Skeletal muscle satellite cell (primary cell): ENCODE measurements at regions not wholly inside any gene's neighbourhood (a gene's known extent, or its start where the extent isn't known, plus 50 kb on each side); places are given as distances from the start of the nearest gene placed in this dataset.

Source experiments
- H3K27me3 ChIP-seq: 2 replicates; pipeline ENCODE4 v1.7.0; 2013; ENCODE audit warnings: low read length; ENCODE audit not compliant: control insufficient read depth, insufficient read depth
- H3K36me3 ChIP-seq: 2 replicates; pipeline ENCODE4 v1.7.0; 2013; ENCODE audit warnings: mild to moderate bottlenecking, control low read depth, low read length; ENCODE audit not compliant: insufficient read depth
- H3K4me1 ChIP-seq: 2 replicates; pipeline ENCODE4 v1.7.0; 2013; ENCODE audit warnings: low read length; ENCODE audit not compliant: control insufficient read depth, insufficient read depth
- H3K4me2 ChIP-seq: 2 replicates; pipeline ENCODE4 v1.7.0; 2013; ENCODE audit warnings: mild to moderate bottlenecking, low read length
- H3K4me3 ChIP-seq: 2 replicates; pipeline ENCODE4 v1.7.0; 2013; ENCODE audit warnings: low read length
- H3K9ac ChIP-seq: 2 replicates; pipeline ENCODE4 v1.7.0; 2013; ENCODE audit warnings: mild to moderate bottlenecking, low read depth, low read length, moderate library complexity
- H3K9me3 ChIP-seq: replicated peaks from 2 replicates; pipeline ENCODE4 v1.7.0; 2013; ENCODE audit warnings: mild to moderate bottlenecking, control low read depth, low read length

- no peak overlapping the region for H3K4me3 ChIP-seq
- H3K4me2 ChIP-seq, result no peak overlapping the region
- H3K9ac ChIP-seq, result no peak overlapping the region
- peaks cover 3% of the 10 kb centered on the region for H3K9me3 ChIP-seq
- H3K4me1 ChIP-seq, result peaks cover 8% of the 10 kb centered on the region
- no peaks in the 10 kb centered on the region for H3K27me3 ChIP-seq
- H3K36me3 ChIP-seq, result no peaks in the 10 kb centered on the region
These were observed 363.0 kb downstream of the DDX10 start for GRCh38 chr11:109027851-109028250.

- H3K9me3 ChIP-seq, result no peaks in the 10 kb centered on the region
These were observed 365.1 kb downstream of the DDX10 start for GRCh38 chr11:109029927-109030326.

GRCh38 chr11:109033627-109034338 lies 368.9 kb downstream of the DDX10 start:
- peaks cover 33% of the 10 kb centered on the region for H3K4me1 ChIP-seq
- no peaks in the 10 kb centered on the region for H3K36me3 ChIP-seq
- no peaks in the 10 kb centered on the region for H3K27me3 ChIP-seq
- H3K9ac ChIP-seq, result no peak overlapping the region
- peak overlapping the region; percentile 13 for H3K4me3 ChIP-seq
- H3K4me2 ChIP-seq, result peak overlapping the region; percentile 43
- no peaks in the 10 kb centered on the region for H3K9me3 ChIP-seq

More at GRCh38 chr11:109029927-109030326, 365.1 kb downstream of the DDX10 start:
- Histone ChIP-seq H3K27me3 (no peaks in the 10 kb centered on the region), H3K4me2 (no peak overlapping the region), H3K4me1 (peaks cover 25% of the 10 kb centered on the region), H3K9ac (no peak overlapping the region), H3K4me3 (no peak overlapping the region), H3K36me3 (no peaks in the 10 kb centered on the region)

- H3K4me3 ChIP-seq, result peak overlapping the region; percentile 13
- peaks cover 38% of the 10 kb centered on the region for H3K4me1 ChIP-seq
- H3K27me3 ChIP-seq, result no peaks in the 10 kb centered on the region
- H3K4me2 ChIP-seq, result peak overlapping the region; percentile 43
- no peaks in the 10 kb centered on the region for H3K9me3 ChIP-seq
- H3K36me3 ChIP-seq, result no peaks in the 10 kb centered on the region
- H3K9ac ChIP-seq, result no peak overlapping the region
These were observed 369.4 kb downstream of the DDX10 start for GRCh38 chr11:109034339-109034696.

- peaks cover 38% of the 10 kb centered on the region for H3K4me1 ChIP-seq
- H3K9me3 ChIP-seq, result no peaks in the 10 kb centered on the region
- no peak overlapping the region for H3K4me3 ChIP-seq
These were observed 370.4 kb downstream of the DDX10 start for GRCh38 chr11:109035284-109035683.

GRCh38 chr11:109036011-109036410 lies 371.1 kb downstream of the DDX10 start:
- no peaks in the 10 kb centered on the region for H3K27me3 ChIP-seq
- H3K36me3 ChIP-seq, result no peaks in the 10 kb centered on the region
- H3K9me3 ChIP-seq, result no peaks in the 10 kb centered on the region
- H3K4me2 ChIP-seq, result no peak overlapping the region
- H3K4me3 ChIP-seq, result no peak overlapping the region
- H3K4me1 ChIP-seq, result peaks cover 38% of the 10 kb centered on the region
- no peak overlapping the region for H3K9ac ChIP-seq

More at GRCh38 chr11:109035284-109035683, 370.4 kb downstream of the DDX10 start:
- Histone ChIP-seq H3K36me3 (no peaks in the 10 kb centered on the region), H3K27me3 (no peaks in the 10 kb centered on the region), H3K9ac (no peak overlapping the region), H3K4me2 (no peak overlapping the region)

- Histone ChIP-seq H3K9me3 (no peaks in the 10 kb centered on the region), H3K27me3 (no peaks in the 10 kb centered on the region), H3K9ac (peak overlapping the region; percentile 33), H3K36me3 (no peaks in the 10 kb centered on the region), H3K4me3 (no peak overlapping the region), H3K4me2 (peak overlapping the region; percentile 20), H3K4me1 (peaks cover 36% of the 10 kb centered on the region)
These were observed 373.2 kb downstream of the DDX10 start for GRCh38 chr11:109037856-109038780.

- no peak overlapping the region for H3K4me3 ChIP-seq
- H3K9ac ChIP-seq, result no peak overlapping the region
- H3K36me3 ChIP-seq, result no peaks in the 10 kb centered on the region
- H3K27me3 ChIP-seq, result no peaks in the 10 kb centered on the region
- H3K9me3 ChIP-seq, result no peaks in the 10 kb centered on the region
- no peak overlapping the region for H3K4me2 ChIP-seq
- peaks cover 23% of the 10 kb centered on the region for H3K4me1 ChIP-seq
These were observed 374.7 kb downstream of the DDX10 start for GRCh38 chr11:109039611-109040010.

- H3K9ac ChIP-seq, result no peak overlapping the region
These were observed 375.4 kb downstream of the DDX10 start for GRCh38 chr11:109040303-109040702.

GRCh38 chr11:109041876-109042275 lies 377.0 kb downstream of the DDX10 start:
- Histone ChIP-seq H3K4me2 (no peak overlapping the region), H3K9ac (no peak overlapping the region), H3K36me3 (no peaks in the 10 kb centered on the region), H3K27me3 (no peaks in the 10 kb centered on the region), H3K4me1 (peaks cover 19% of the 10 kb centered on the region), H3K4me3 (no peak overlapping the region), H3K9me3 (no peaks in the 10 kb centered on the region)

More at GRCh38 chr11:109040303-109040702, 375.4 kb downstream of the DDX10 start:
- Histone ChIP-seq H3K27me3 (no peaks in the 10 kb centered on the region), H3K9me3 (no peaks in the 10 kb centered on the region), H3K4me1 (peaks cover 19% of the 10 kb centered on the region), H3K36me3 (no peaks in the 10 kb centered on the region), H3K4me2 (no peak overlapping the region), H3K4me3 (no peak overlapping the region)

GRCh38 chr11:109043315-109043714 lies 378.4 kb downstream of the DDX10 start:
- no peaks in the 10 kb centered on the region for H3K9me3 ChIP-seq
- H3K4me2 ChIP-seq, result no peak overlapping the region
- H3K4me1 ChIP-seq, result peaks cover 18% of the 10 kb centered on the region
- H3K36me3 ChIP-seq, result no peaks in the 10 kb centered on the region
- H3K4me3 ChIP-seq, result no peak overlapping the region
- H3K9ac ChIP-seq, result no peak overlapping the region
- H3K27me3 ChIP-seq, result no peaks in the 10 kb centered on the region
